Upper lobe of left lung (tissue), 6 donors: ENCODE measurements at regions not wholly inside any gene's neighbourhood (a gene's known extent, or its start where the extent isn't known, plus 50 kb on each side); places are given as distances from the start of the nearest gene placed in this dataset.

Source experiments
- ATAC-seq, 2 donors: fragments of 200-7000 bp; cut with Tn5 transposase; one replicate each; pipeline ENCODE4 v1.9.1; 2022; ENCODE audit warnings: mild to moderate bottlenecking in 2 of 2, moderate library complexity in 2 of 2; ENCODE audit not compliant: low FRiP score in 2 of 2
- DNase-seq, 2 donors: peaks; one replicate each; pipeline ENCODE4 v3.0.0-alpha.2; 2019 to 2020
- H3K27ac ChIP-seq, 4 donors: fragments of 200-600 bp; sonication (generic); one replicate each; pipeline ENCODE4 v1.5.1; 2016 to 2019
- H3K27me3 ChIP-seq, 4 donors: fragments of 200-600 bp; sonication (generic); one replicate each; pipeline ENCODE4 v1.5.1; 2017 to 2019
- H3K36me3 ChIP-seq, 4 donors: fragments of 200-600 bp; sonication (generic); one replicate each; pipeline ENCODE4 v1.5.1; 2016 to 2019
- H3K4me1 ChIP-seq, 4 donors: fragments of 200-600 bp; sonication (generic); one replicate each; pipeline ENCODE4 v1.5.1; 2018 to 2019
- H3K4me3 ChIP-seq, 4 donors: fragments of 200-600 bp; sonication (generic); one replicate each; pipeline ENCODE4 v1.5.1; 2017 to 2019; ENCODE audit warnings: mild to moderate bottlenecking in 2 of 4, moderate library complexity in 1 of 4
- H3K9me3 ChIP-seq, 4 donors: fragments of 200-600 bp; sonication (generic); one replicate each; pipeline ENCODE4 v1.5.1; 2018 to 2019
- EP300 ChIP-seq, 4 donors: sonication (generic); formaldehyde crosslinking; IDR thresholded peaks; one replicate each; pipeline ENCODE4 v1.5.1; 2017; ENCODE audit warnings: antibody characterized with exemption in 4 of 4, control low read depth in 2 of 4
- POLR2A ChIP-seq, 4 donors: fragments of 450-650 bp; IDR thresholded peaks; one replicate each; pipeline ENCODE4 v1.5.1; 2016 to 2017; ENCODE audit warnings: antibody characterized with exemption in 4 of 4, mild to moderate bottlenecking in 2 of 4
- POLR2AphosphoS5 ChIP-seq, 2 donors: sonication (generic); formaldehyde crosslinking; IDR thresholded peaks; one replicate each; pipeline ENCODE4 v1.5.1; 2017; ENCODE audit warnings: antibody characterized with exemption in 2 of 2
- WGBS, 2 donors: methylation state at CpG; one replicate each; pipeline ENCODE4 v1.1.5; 2017 to 2018; 5-methylcytosine and 5-hydroxymethylcytosine counted together
- TF ChIP-seq, protein P1 (sequence below), 6 experiments: fragments of 450-650 bp in 4 of 6; fragments of 200-600 bp in 2 of 6; sonication (generic) in 2 of 6; IDR thresholded peaks; one replicate each; pipeline ENCODE4 v1.5.1; 2016 to 2019; ENCODE audit warnings: antibody characterized with exemption in 6 of 6
- donor health status: DM: no; HTN: no; CAD: no; lungs with moderate emphysema.
- donor health status: DM: no; HTN: yes; CAD: no; lungs with severe emphysema.

DNA sequence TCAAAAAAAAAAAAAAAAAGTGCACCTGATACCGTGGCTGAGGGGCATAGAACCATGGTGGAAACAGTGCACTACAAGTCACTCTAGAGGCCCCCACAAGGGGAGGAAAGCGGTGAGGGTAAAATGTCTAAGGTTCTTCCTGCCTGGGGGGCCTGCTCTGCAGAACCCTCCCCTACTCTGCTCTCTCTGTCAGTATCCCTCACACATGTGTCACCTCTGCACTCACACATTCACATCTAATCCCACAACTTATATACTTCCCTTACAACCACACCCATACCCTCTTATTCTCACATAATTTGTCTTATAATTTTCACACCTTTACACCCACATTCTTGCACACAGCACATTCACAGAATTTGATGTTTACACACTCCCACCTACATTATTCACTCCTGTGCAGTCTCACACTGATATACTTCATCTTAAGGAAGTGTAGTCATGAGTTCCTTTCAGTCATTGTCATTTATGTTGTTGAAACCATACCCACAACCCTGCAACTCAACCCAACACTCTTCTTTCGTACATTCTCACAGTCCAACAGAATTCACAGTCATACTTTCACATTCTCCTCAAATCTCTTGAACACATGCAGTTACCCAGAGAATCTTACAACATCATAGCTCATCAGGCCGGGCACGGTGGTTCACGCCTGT lies 68.0 kb upstream of the PAX2 start:
- ATAC-seq (no peak), DNase-seq (no peak)
- no peak overlapping the region for H3K4me3 ChIP-seq
- H3K9me3 ChIP-seq, result no peaks in the 10 kb centered on the region
- no peak overlapping the region for H3K27ac ChIP-seq
- peaks cover 0 to 4% (median 2%) of the 10 kb centered on the region in 4 donors for H3K4me1 ChIP-seq
- no peak for TF ChIP-seq EP300 (IDR thresholded peaks at IDR 0.05)
- 63 to 72% methylated on average over 6 of the region's 6 CpGs for WGBS, 2 donors
- H3K36me3 ChIP-seq, result no peaks in the 10 kb centered on the region
- peaks cover 0 to 18% (median 6%) of the 10 kb centered on the region in 4 donors for H3K27me3 ChIP-seq

DNA sequence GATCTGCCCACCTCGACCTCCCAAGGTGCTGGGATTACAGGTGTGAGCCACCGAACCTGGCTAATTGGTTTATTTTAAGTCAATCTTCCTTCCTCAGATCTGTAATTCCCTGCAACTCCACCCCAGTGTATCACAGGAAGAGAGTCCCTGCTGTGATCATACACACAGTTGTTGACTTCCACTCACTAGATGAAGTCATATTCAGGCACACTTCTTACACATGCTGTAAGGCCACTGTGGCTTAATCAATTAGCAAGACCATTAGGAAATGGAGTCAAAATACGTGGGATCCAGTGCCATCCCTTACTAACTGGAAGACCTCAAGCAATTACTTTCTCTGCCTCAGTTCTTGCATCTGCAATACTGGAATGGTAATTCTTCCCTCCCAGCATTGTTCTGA lies 66.1 kb upstream of the PAX2 start:
- 25 to 28% methylated on average over 3 of the region's 3 CpGs for WGBS, 2 donors

DNA sequence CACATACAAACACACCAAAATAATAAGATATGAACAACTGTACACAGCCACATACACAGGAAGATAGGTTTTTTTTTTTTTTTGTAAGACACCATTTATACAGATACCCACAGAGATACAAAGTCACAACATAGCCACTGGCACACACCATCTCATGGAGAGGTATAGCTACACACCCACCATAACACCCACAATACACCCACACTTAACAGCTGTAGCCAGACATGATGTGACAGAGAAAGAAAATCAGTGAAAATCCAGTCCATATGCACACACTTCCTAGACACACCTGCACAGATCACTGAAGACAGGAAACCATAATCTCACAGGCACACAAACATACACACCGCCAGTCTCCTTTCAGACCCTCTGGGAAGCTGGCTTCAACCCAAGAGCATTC lies 62.4 kb upstream of the PAX2 start:
- H3K4me1 ChIP-seq, result peaks cover 0 to 4% (median 2%) of the 10 kb centered on the region in 4 donors
- H3K27ac ChIP-seq, result no peak overlapping the region
- ATAC-seq, result no peak
- no peak overlapping the region for H3K4me3 ChIP-seq
- WGBS, 2 donors, result 5% methylated on average over 1 of the region's 1 CpG; no CpG with 5 or more reads in 1 of the 2 donors
- H3K36me3 ChIP-seq, result no peaks in the 10 kb centered on the region
- no peaks in the 10 kb centered on the region for H3K9me3 ChIP-seq
- TF ChIP-seq EP300 (IDR thresholded peaks at IDR 0.05), result no peak
- TF ChIP-seq POLR2A (IDR thresholded peaks at IDR 0.05), result no peak
- TF ChIP-seq POLR2AphosphoS5 (IDR thresholded peaks at IDR 0.05), result no peak
- TF ChIP-seq, protein P1, sequence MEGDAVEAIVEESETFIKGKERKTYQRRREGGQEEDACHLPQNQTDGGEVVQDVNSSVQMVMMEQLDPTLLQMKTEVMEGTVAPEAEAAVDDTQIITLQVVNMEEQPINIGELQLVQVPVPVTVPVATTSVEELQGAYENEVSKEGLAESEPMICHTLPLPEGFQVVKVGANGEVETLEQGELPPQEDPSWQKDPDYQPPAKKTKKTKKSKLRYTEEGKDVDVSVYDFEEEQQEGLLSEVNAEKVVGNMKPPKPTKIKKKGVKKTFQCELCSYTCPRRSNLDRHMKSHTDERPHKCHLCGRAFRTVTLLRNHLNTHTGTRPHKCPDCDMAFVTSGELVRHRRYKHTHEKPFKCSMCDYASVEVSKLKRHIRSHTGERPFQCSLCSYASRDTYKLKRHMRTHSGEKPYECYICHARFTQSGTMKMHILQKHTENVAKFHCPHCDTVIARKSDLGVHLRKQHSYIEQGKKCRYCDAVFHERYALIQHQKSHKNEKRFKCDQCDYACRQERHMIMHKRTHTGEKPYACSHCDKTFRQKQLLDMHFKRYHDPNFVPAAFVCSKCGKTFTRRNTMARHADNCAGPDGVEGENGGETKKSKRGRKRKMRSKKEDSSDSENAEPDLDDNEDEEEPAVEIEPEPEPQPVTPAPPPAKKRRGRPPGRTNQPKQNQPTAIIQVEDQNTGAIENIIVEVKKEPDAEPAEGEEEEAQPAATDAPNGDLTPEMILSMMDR (IDR thresholded peaks at IDR 0.05), result no peak
- peaks cover 0 to 38% (median 17%) of the 10 kb centered on the region in 4 donors for H3K27me3 ChIP-seq
- no peak for DNase-seq

More for the DNA sequence above, 66.1 kb upstream of the PAX2 start:
- Histone ChIP-seq H3K36me3 (no peaks in the 10 kb centered on the region), H3K27me3 (peaks cover 0 to 27% (median 15%) of the 10 kb centered on the region in 4 donors), H3K4me3 (no peak overlapping the region), H3K4me1 (peaks cover 0 to 4% (median 2%) of the 10 kb centered on the region in 4 donors), H3K9me3 (no peaks in the 10 kb centered on the region), H3K27ac (no peak overlapping the region)
- TF ChIP-seq, protein P1 (IDR thresholded peaks at IDR 0.05), result no peak
- TF ChIP-seq EP300 (IDR thresholded peaks at IDR 0.05), result no peak
- no peak for TF ChIP-seq POLR2AphosphoS5 (IDR thresholded peaks at IDR 0.05)
- TF ChIP-seq POLR2A (IDR thresholded peaks at IDR 0.05), result no peak
- ATAC-seq, result no peak
- no peak for DNase-seq

DNA sequence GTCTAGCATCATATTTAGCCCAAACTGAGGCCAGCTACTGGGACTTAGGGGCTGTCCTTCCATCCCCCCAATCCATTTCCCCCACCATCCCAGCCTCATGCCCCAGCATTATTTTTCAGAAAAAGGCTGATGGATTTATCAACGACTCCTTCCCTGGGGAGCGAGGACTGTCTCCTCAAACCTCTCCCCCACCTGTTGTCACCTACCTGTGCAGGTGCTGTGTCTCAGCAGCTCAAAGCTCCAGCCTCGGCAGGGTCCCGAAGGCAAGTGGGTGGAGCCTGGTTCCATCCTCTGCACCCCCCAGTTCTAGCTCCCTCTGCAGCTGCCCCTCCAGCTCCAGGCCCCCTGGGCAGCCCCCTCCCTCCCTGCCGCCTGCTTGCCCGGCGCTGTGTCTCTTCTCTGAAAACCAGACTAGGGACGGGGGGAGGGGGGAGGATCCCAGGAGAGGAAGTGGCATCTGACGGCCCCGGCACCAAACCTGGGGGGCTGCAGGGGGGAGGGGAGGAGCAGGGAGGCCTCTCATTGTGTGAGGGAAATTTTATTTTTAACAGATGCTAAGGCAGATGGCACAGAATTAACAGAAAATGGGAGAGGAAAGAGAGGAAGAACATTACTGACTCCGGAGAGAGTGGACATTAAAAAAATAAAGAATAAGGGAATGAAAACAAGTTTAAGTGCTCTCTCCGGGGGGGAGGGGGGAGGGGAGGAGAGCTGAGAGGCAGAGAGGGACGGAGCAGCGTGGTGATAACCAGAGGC lies 61.7 kb upstream of the PAX2 start:
- Histone ChIP-seq H3K4me1 (peaks cover 0 to 4% (median 2%) of the 10 kb centered on the region in 4 donors), H3K4me3 (no peak overlapping the region), H3K27me3 (peaks cover 0 to 43% (median 17%) of the 10 kb centered on the region in 4 donors), H3K27ac (no peak overlapping the region), H3K9me3 (no peaks in the 10 kb centered on the region), H3K36me3 (no peaks in the 10 kb centered on the region)
- 2 to 3% methylated on average over 9 to 14 of the region's 14 CpGs for WGBS, 2 donors
- DNase-seq, result peak in 1 of 2 donors; percentile 38
- TF ChIP-seq, protein P1 (IDR thresholded peaks at IDR 0.05), result no peak
- TF ChIP-seq POLR2A (IDR thresholded peaks at IDR 0.05), result no peak
- TF ChIP-seq EP300 (IDR thresholded peaks at IDR 0.05), result no peak
- TF ChIP-seq POLR2AphosphoS5 (IDR thresholded peaks at IDR 0.05), result no peak
- ATAC-seq, result no peak

DNA sequence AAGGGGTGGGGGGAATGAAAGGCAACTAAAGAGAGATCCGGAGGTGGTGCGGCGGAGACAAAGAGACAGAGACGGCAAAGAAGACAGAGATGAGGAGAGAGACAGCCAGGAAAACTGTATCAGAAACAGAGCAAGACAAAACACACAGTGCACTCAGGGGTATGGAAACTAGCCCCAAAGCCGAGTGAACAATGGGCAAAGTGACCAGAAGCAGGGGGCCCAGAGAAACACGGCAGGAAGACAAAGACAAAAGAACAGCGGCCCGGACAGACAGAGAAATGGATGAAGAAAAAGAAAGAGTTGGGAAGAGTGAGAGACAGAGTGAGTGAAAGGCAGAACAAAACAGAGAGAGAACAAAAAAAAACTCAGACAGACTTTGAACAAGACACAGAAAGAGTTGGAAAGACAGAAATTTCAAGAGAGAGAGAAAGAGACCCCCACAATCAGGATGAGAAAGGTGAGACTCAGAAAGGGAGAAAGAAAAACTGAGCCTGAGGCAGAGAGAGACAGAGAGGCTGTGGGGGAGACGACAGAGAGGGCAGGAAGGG lies 60.6 kb upstream of the PAX2 start:
- DNase-seq (no peak), ATAC-seq (no peak)
- no peaks in the 10 kb centered on the region for H3K9me3 ChIP-seq
- H3K36me3 ChIP-seq, result no peaks in the 10 kb centered on the region
- H3K4me1 ChIP-seq, result peaks cover 0 to 4% (median 2%) of the 10 kb centered on the region in 4 donors
- peaks cover 0 to 43% (median 17%) of the 10 kb centered on the region in 4 donors for H3K27me3 ChIP-seq
- H3K27ac ChIP-seq, result no peak overlapping the region
- H3K4me3 ChIP-seq, result no peak overlapping the region
- 4 to 8% methylated on average over 9 of the region's 9 CpGs for WGBS, 2 donors
- TF ChIP-seq POLR2AphosphoS5 (IDR thresholded peaks at IDR 0.05), result no peak
- TF ChIP-seq, protein P1 (IDR thresholded peaks at IDR 0.05), result no peak
- TF ChIP-seq POLR2A (IDR thresholded peaks at IDR 0.05), result no peak
- no peak for TF ChIP-seq EP300 (IDR thresholded peaks at IDR 0.05)
